Bronchial epithelial cell (primary cell): ENCODE measurements at regions not wholly inside any gene's neighbourhood (a gene's known extent, or its start where the extent isn't known, plus 50 kb on each side); places are given as distances from the start of the nearest gene placed in this dataset.

Source experiments
- DNase-seq: peaks from one replicate; pipeline ENCODE4 v3.0.0-alpha.2; 2010; ENCODE audit warnings: low read depth
- FAIRE-seq: peaks from 2 replicates; lab custom pipeline; 2011; peaks lifted over from hg19 to GRCh38; lab: Jason Lieb, UNC
- H3K27me3 ChIP-seq: 2 replicates; pipeline ENCODE4 v1.5.1; 2011; ENCODE audit warnings: low read length; ENCODE audit not compliant: control insufficient read depth, insufficient read depth
- H3K36me3 ChIP-seq: 2 replicates; pipeline ENCODE4 v1.5.1; 2011; ENCODE audit warnings: low read length; ENCODE audit not compliant: control insufficient read depth, insufficient read depth
- H3K4me3 ChIP-seq: 2 replicates; pipeline ENCODE4 v1.5.1; 2011; ENCODE audit warnings: mild to moderate bottlenecking, low read depth, low read length, control low read depth
- CTCF ChIP-seq: IDR thresholded peaks from 2 replicates; pipeline ENCODE4 v1.5.1; 2011; ENCODE audit warnings: mild to moderate bottlenecking, moderate library complexity, low read length, control low read depth, inconsistent platforms; ENCODE audit not compliant: insufficient read depth, severe bottlenecking

DNA sequence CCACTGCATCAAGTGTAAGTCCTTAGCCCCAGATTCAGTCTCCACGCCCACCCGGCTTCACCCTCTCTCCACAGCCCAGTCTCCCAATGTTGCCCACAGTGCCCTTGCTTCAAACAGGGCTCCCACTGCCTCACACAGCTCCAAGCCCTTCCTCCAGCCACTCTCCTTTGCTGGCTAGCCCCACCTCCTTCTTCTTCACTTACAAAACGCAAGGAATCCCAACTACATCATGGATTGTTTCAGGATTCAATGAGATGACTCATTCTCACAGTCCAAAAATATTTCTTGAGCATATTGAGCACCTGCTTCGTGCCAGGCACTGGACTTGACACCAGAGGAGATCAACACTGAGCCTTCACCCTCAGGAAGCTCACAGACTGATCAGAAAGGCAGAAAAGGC is 533.5 kb downstream of the BUD13 start:
- Histone ChIP-seq H3K4me3 (no peak overlapping the region), H3K36me3 (no peaks in the 10 kb centered on the region), H3K27me3 (no peaks in the 10 kb centered on the region)
- no peak for DNase-seq
- no peak for FAIRE-seq
- TF ChIP-seq CTCF: no peak

- Histone ChIP-seq H3K36me3 (no peaks in the 10 kb centered on the region), H3K27me3 (no peaks in the 10 kb centered on the region), H3K4me3 (no peak overlapping the region)
- TF ChIP-seq CTCF: no peak
- DNase-seq (no peak), FAIRE-seq (no peak)
Observed at GRCh38 chr11:116234989-116235568, 537.7 kb downstream of the BUD13 start.

GRCh38 chr11:116233561-116233960 is 539.2 kb downstream of the BUD13 start:
- no peak for FAIRE-seq
- no peak for DNase-seq
- Histone ChIP-seq H3K27me3 (no peaks in the 10 kb centered on the region), H3K36me3 (no peaks in the 10 kb centered on the region), H3K4me3 (no peak overlapping the region)
- no peak for TF ChIP-seq CTCF

DNA sequence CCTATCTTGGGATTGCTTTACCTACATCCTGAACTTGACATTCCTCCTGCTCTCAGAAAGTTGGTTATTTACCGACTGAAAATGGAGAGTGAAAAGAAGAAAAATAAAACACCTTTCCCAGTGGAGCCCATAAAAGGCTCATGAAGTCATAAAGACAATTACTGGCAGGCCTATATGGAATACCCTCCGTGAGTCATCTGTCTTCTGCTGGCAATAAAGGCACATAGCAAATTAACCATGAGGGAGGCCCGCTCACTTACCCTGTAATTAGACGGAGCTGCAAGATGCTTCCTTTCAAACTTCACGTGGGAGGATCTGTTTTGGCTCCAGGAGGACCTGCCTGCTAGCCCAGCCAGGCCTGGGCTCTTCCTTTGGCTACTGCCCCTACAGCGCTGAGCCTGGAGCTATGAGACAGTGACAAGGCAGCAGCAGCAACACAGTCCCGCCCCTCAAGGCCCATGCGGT is 540.4 kb downstream of the BUD13 start:
- FAIRE-seq: no peak
- DNase-seq: no peak
- Histone ChIP-seq H3K4me3 (no peak overlapping the region), H3K27me3 (no peaks in the 10 kb centered on the region), H3K36me3 (no peaks in the 10 kb centered on the region)
- no peak for TF ChIP-seq CTCF

DNA sequence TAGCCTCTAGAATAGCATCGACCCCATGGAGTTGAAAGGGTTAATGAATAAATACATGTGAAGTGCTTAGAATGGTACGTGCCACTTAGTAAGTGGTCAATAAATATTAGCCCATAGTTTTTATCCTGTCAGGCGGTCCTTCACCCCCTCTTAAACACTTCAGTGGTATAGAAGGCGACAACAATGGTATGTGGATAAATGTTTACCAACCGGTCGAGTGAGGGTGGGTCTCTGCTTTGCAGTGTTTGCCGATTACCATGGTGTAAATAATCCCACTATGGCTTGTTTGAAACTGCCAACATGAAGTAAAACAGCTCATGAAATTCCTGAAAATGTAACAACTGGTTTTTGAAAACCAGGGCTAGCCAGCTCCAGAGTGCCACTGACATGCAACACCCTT is 541.2 kb downstream of the BUD13 start:
- Histone ChIP-seq H3K4me3 (no peak overlapping the region), H3K36me3 (no peaks in the 10 kb centered on the region), H3K27me3 (no peaks in the 10 kb centered on the region)
- TF ChIP-seq CTCF: no peak
- FAIRE-seq (no peak), DNase-seq (no peak)

DNA sequence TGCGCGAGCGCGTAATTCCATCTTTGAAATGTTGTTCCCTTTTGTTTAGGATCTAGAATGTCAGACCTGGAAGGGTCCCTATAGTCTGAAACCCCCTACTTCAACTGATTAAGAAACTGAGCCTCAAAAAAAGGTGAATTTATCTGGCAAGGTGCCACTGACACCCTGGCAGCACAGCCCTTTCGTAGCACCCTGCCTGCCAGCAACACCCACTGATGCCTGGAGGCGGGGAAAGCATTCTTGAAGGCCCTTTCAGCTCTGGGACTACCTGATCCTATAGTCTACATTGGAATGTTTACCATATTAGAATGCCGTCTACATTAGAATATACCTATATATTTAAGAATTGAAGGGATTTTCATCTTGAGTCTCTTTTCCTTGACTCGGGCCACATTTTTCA is 542.3 kb downstream of the BUD13 start:
- no peaks in the 10 kb centered on the region for H3K27me3 ChIP-seq
- FAIRE-seq: no peak

More for the DNA sequence above, 542.3 kb downstream of the BUD13 start:
- TF ChIP-seq CTCF: no peak
- DNase-seq: no peak
- Histone ChIP-seq H3K36me3 (no peaks in the 10 kb centered on the region), H3K4me3 (no peak overlapping the region)
